SIG-M5 (cell line): ENCODE measurements at regions not wholly inside any gene's neighbourhood (a gene's known extent, or its start where the extent isn't known, plus 50 kb on each side); places are given as distances from the start of the nearest gene placed in this dataset.
"Not testable (repeated sequence)": the region's sequence is repeated elsewhere in the genome, so short reads cannot be mapped to it uniquely, and the experiment has no call there.

Source experiments
- DNase-seq: peaks from one replicate; lab custom pipeline; 2025; lab: John Stamatoyannopoulos, UW

GRCh38 chr3:15851735-15852134, 54.0 kb upstream of the ANKRD28 start:
- no peak for DNase-seq

GRCh38 chr3:15858547-15859506, 61.0 kb upstream of the ANKRD28 start:
- no peak for DNase-seq

GRCh38 chr3:15859507-15860013, 61.8 kb upstream of the ANKRD28 start:
- DNase-seq, result peak; percentile 27

GRCh38 chr3:15860014-15860934, 62.5 kb upstream of the ANKRD28 start:
- DNase-seq, result no peak

- DNase-seq, result no peak
These were observed 63.4 kb upstream of the ANKRD28 start for GRCh38 chr3:15861163-15861562.

GRCh38 chr3:15872807-15873206, 75.0 kb upstream of the ANKRD28 start:
- DNase-seq, result no peak

- no peak for DNase-seq
These were observed 75.6 kb upstream of the ANKRD28 start for GRCh38 chr3:15873415-15873814.

GRCh38 chr3:15875016-15875689, 77.4 kb upstream of the ANKRD28 start:
- no peak for DNase-seq

GRCh38 chr3:15876669-15877068, 78.9 kb upstream of the ANKRD28 start:
- no peak for DNase-seq

GRCh38 chr3:15877813-15878212, 80.0 kb upstream of the ANKRD28 start:
- DNase-seq, result no peak

- not testable (repeated sequence) for DNase-seq
These were observed 82.0 kb upstream of the ANKRD28 start for GRCh38 chr3:15879787-15880186.

- DNase-seq, result no peak
These were observed 84.8 kb upstream of the ANKRD28 start for GRCh38 chr3:15882577-15882976.

- no peak for DNase-seq
These were observed 86.4 kb upstream of the ANKRD28 start for GRCh38 chr3:15884132-15884531.

GRCh38 chr3:15886521-15886920, 88.7 kb upstream of the ANKRD28 start:
- no peak for DNase-seq

- DNase-seq, result no peak
These were observed 89.5 kb upstream of the ANKRD28 start for GRCh38 chr3:15887261-15887660.

GRCh38 chr3:15889936-15890335, 92.2 kb upstream of the ANKRD28 start:
- DNase-seq, result no peak

- DNase-seq, result no peak
These were observed 94.8 kb upstream of the ANKRD28 start for GRCh38 chr3:15892311-15893227.

- DNase-seq, result no peak
These were observed 96.6 kb upstream of the ANKRD28 start for GRCh38 chr3:15894382-15894781.

- no peak for DNase-seq
These were observed 98.7 kb upstream of the ANKRD28 start for GRCh38 chr3:15896500-15896899.

GRCh38 chr3:15899388-15899787, 101.6 kb upstream of the ANKRD28 start:
- DNase-seq, result no peak

GRCh38 chr3:15903164-15903563, 105.4 kb upstream of the ANKRD28 start:
- no peak for DNase-seq
